Suppressor macrophage treated with lipopolysaccharide for 1 hour (primary cell): ENCODE measurements at regions not wholly inside any gene's neighbourhood (a gene's known extent, or its start where the extent isn't known, plus 50 kb on each side); places are given as distances from the start of the nearest gene placed in this dataset.

Experiments
- DNase-seq, 3 donors: peaks; one replicate each; pipeline ENCODE4 v3.0.0-alpha.2; 2020 to 2022

DNA sequence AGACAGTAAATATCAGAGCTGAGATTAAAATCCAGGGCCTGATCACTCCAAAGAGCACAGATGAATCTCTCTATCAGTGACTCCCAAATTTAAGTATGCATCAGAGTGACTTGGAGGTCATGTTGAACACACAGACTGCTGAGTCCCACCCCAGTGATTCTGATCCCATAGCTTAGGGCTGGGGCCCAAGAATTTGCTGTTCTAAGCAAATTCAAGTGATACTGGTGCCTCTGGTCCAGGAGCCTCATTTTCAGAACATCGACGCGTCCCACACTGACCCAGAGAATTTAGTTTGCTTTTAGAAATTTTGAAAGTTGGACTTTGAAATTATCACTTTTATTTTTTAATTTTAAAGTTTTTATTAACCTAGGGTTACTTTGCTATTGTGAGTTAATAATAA lies 72.7 kb upstream of the NETO1 start:
- DNase-seq: no peak

DNA sequence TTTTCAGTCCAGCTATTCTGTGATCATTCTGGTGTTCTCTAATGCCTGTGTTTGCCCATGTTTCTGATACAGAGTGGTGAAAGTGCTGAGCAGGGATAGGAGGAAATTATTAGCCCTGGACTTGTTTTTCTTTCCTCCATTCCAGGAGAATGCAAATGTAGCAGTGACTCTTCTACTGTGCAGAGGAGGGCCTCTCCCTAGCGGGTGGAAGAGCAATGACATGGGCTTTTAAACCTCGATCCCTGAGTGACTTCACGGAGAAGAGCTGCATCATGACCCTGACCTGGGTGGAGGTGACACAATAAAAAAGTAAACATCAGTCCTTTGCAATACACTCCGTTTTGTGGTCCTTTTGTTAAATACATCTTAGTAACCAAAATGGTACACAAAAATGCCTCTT lies 68.0 kb upstream of the NETO1 start:
- DNase-seq: no peak

DNA sequence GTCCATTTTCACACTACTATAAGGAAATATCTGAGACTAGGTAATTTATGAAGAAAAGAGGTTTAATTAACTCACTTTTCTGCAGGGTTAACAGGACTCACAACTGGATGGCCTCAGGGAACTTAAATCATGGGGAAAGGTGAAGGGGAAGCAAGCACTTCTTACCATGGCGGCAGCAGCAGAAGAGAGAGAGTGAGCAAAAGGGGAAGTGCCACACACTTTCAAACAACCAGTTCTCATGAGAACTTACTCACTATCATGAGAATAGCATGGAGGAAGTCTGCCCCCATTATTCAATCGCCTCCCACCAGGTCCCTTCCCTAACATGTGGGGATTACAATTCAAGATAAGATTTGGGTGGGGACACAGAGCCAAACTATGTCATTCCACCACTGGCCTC lies 55.1 kb upstream of the NETO1 start:
- no peak for DNase-seq
